ENCODE measurements at regions not wholly inside any gene's neighbourhood (a gene's known extent, or its start where the extent isn't known, plus 50 kb on each side); places are given as distances from the start of the nearest gene placed in this dataset.
A peak's percentile ranks its signal among the peaks of the same experiment; 100 is the strongest.

GRCh38 chr6:16956361-16956760 lies 145.5 kb upstream of the STMND1 start:
- no peak for DNase-seq (ENCODE audit: extremely low spot score, unreplicated experiment)

GRCh38 chr6:16955899-16956298 lies 146.0 kb upstream of the STMND1 start:
- H3K4me3 Mint-ChIP-seq (ENCODE audit: unreplicated experiment), result no peak overlapping the region
- DNase-seq (ENCODE audit: extremely low spot score, unreplicated experiment), result no peak
- H3K9me3 Mint-ChIP-seq (ENCODE audit: unreplicated experiment), result peaks cover 6% of the 10 kb centered on the region
- H3K27me3 Mint-ChIP-seq (ENCODE audit: unreplicated experiment), result peaks cover 2% of the 10 kb centered on the region
- no peak overlapping the region for H3K27ac Mint-ChIP-seq (ENCODE audit: unreplicated experiment)
- H3K4me1 Mint-ChIP-seq (ENCODE audit: unreplicated experiment), result no peaks in the 10 kb centered on the region
- peaks cover 6% of the 10 kb centered on the region for H3K36me3 Mint-ChIP-seq (ENCODE audit: unreplicated experiment)
- TF ChIP-seq, protein P1, sequence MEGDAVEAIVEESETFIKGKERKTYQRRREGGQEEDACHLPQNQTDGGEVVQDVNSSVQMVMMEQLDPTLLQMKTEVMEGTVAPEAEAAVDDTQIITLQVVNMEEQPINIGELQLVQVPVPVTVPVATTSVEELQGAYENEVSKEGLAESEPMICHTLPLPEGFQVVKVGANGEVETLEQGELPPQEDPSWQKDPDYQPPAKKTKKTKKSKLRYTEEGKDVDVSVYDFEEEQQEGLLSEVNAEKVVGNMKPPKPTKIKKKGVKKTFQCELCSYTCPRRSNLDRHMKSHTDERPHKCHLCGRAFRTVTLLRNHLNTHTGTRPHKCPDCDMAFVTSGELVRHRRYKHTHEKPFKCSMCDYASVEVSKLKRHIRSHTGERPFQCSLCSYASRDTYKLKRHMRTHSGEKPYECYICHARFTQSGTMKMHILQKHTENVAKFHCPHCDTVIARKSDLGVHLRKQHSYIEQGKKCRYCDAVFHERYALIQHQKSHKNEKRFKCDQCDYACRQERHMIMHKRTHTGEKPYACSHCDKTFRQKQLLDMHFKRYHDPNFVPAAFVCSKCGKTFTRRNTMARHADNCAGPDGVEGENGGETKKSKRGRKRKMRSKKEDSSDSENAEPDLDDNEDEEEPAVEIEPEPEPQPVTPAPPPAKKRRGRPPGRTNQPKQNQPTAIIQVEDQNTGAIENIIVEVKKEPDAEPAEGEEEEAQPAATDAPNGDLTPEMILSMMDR (IDR thresholded peaks at IDR 0.05), result no peak

More at GRCh38 chr6:16956361-16956760, 145.5 kb upstream of the STMND1 start:
- peaks cover 2% of the 10 kb centered on the region for H3K27me3 Mint-ChIP-seq (ENCODE audit: unreplicated experiment)
- TF ChIP-seq, protein P1 (IDR thresholded peaks at IDR 0.05), result peak; percentile 10
- no peak overlapping the region for H3K27ac Mint-ChIP-seq (ENCODE audit: unreplicated experiment)
- H3K36me3 Mint-ChIP-seq (ENCODE audit: unreplicated experiment), result peaks cover 6% of the 10 kb centered on the region
- peaks cover 6% of the 10 kb centered on the region for H3K9me3 Mint-ChIP-seq (ENCODE audit: unreplicated experiment)
- H3K4me3 Mint-ChIP-seq (ENCODE audit: unreplicated experiment), result no peak overlapping the region
- peaks cover 4% of the 10 kb centered on the region for H3K4me1 Mint-ChIP-seq (ENCODE audit: unreplicated experiment)

- no peak overlapping the region for H3K27ac Mint-ChIP-seq (ENCODE audit: unreplicated experiment)
- peaks cover 13% of the 10 kb centered on the region for H3K4me1 Mint-ChIP-seq (ENCODE audit: unreplicated experiment)
- H3K4me3 Mint-ChIP-seq (ENCODE audit: unreplicated experiment), result no peak overlapping the region
- TF ChIP-seq, protein P1 (IDR thresholded peaks at IDR 0.05), result no peak
- peaks cover 6% of the 10 kb centered on the region for H3K36me3 Mint-ChIP-seq (ENCODE audit: unreplicated experiment)
- H3K9me3 Mint-ChIP-seq (ENCODE audit: unreplicated experiment), result peaks cover 10% of the 10 kb centered on the region
- peaks cover 2% of the 10 kb centered on the region for H3K27me3 Mint-ChIP-seq (ENCODE audit: unreplicated experiment)
- no peak for DNase-seq (ENCODE audit: extremely low spot score, unreplicated experiment)
Measured at GRCh38 chr6:16953905-16954304, 147.9 kb upstream of the STMND1 start.

DNA sequence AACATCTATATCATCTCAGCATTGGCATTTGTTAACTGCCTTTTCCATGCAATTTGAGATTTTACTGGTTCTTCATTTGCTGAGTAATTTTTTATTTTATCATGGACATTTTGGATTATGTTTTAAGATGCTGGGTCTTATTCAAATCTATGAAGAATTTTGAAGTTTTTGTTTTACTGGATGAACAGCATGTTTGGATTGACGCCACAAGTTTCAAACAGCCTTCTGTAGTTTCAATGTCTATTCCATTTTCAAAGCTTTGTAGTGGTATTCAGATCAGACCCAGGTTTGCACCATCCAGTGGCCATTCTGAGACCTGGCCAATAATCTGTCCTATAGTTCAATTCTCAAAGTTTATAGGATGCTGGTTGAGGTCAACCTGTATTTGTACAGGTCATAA lies 148.4 kb upstream of the STMND1 start:
- H3K4me3 Mint-ChIP-seq (ENCODE audit: unreplicated experiment), result no peak overlapping the region
- TF ChIP-seq, protein P1 (IDR thresholded peaks at IDR 0.05), result no peak
- H3K27me3 Mint-ChIP-seq (ENCODE audit: unreplicated experiment), result peaks cover 2% of the 10 kb centered on the region
- DNase-seq (ENCODE audit: extremely low spot score, unreplicated experiment), result no peak
- H3K36me3 Mint-ChIP-seq (ENCODE audit: unreplicated experiment), result peaks cover 6% of the 10 kb centered on the region
- no peak overlapping the region for H3K27ac Mint-ChIP-seq (ENCODE audit: unreplicated experiment)
- peaks cover 10% of the 10 kb centered on the region for H3K9me3 Mint-ChIP-seq (ENCODE audit: unreplicated experiment)
- H3K4me1 Mint-ChIP-seq (ENCODE audit: unreplicated experiment), result peaks cover 18% of the 10 kb centered on the region

GRCh38 chr6:16950825-16951495 lies 150.9 kb upstream of the STMND1 start:
- Mint-ChIP-seq H3K27me3 (ENCODE audit: unreplicated experiment) (peaks cover 2% of the 10 kb centered on the region), H3K4me1 (ENCODE audit: unreplicated experiment) (peaks cover 41% of the 10 kb centered on the region), H3K36me3 (ENCODE audit: unreplicated experiment) (peaks cover 6% of the 10 kb centered on the region), H3K27ac (ENCODE audit: unreplicated experiment) (no peak overlapping the region), H3K4me3 (ENCODE audit: unreplicated experiment) (no peak overlapping the region), H3K9me3 (ENCODE audit: unreplicated experiment) (peaks cover 10% of the 10 kb centered on the region)
- DNase-seq (ENCODE audit: extremely low spot score, unreplicated experiment), result no peak
- TF ChIP-seq, protein P1 (IDR thresholded peaks at IDR 0.05), result no peak
